Ishikawa (cell line): ENCODE measurements at regions not wholly inside any gene's neighbourhood (a gene's known extent, or its start where the extent isn't known, plus 50 kb on each side); places are given as distances from the start of the nearest gene placed in this dataset.

Experiments
- EGR1 ChIP-seq: IDR thresholded peaks from 2 replicates; pipeline ENCODE4 v1.6.1; 2012
- EP300 ChIP-seq: IDR thresholded peaks from 2 replicates; pipeline ENCODE4 v1.6.1; 2012; ENCODE audit warnings: borderline replicate concordance
- MAX ChIP-seq: IDR thresholded peaks from 2 replicates; pipeline ENCODE4 v1.6.1; 2012
- NFIC ChIP-seq: IDR thresholded peaks from 2 replicates; pipeline ENCODE4 v1.6.1; 2012
- REST ChIP-seq: IDR thresholded peaks from 2 replicates; pipeline ENCODE4 v1.6.1; 2012; ENCODE audit warnings: low read depth, mild to moderate bottlenecking
- TAF1 ChIP-seq: IDR thresholded peaks from 2 replicates; pipeline ENCODE4 v1.6.1; 2012; ENCODE audit warnings: low read depth, mild to moderate bottlenecking
- YY1 ChIP-seq: IDR thresholded peaks from 2 replicates; pipeline ENCODE4 v1.6.1; 2012; ENCODE audit warnings: low read depth
- ZBTB7A ChIP-seq: IDR thresholded peaks from 2 replicates; pipeline ENCODE4 v1.6.1; 2012; ENCODE audit warnings: low read depth

GRCh38 chr1:231108516-231109302 lies 53.1 kb upstream of the TRIM67 start:
- TF ChIP-seq EP300 (no peak), MAX (no peak), REST (no peak), YY1 (no peak), ZBTB7A (no peak), NFIC (no peak), EGR1 (no peak), TAF1 (no peak)
